ENCODE measurements at regions not wholly inside any gene's neighbourhood (a gene's known extent, or its start where the extent isn't known, plus 50 kb on each side); places are given as distances from the start of the nearest gene placed in this dataset.
"Not testable (repeated sequence)": the region's sequence is repeated elsewhere in the genome, so short reads cannot be mapped to it uniquely, and the experiment has no call there.

DNA sequence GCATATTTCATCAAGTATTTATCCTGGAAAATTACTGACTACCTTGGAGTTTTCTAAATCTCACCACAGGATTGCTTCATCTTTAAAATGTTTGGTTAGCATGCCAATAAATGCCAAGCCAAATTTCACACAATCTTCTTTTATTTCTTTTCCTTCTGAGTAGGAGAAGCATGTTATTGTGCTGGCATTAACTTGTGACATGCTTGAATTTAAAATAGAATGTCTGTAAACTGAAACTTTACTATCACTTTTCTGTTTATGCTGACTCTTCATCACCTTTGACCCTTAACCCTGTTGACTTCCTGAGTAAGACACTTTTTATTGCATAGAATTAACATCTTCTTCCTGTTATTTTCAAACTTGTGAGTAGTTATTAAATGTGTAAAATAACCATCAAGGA lies 56.2 kb upstream of the LRRTM4 start:
- TF ChIP-seq, protein P1, sequence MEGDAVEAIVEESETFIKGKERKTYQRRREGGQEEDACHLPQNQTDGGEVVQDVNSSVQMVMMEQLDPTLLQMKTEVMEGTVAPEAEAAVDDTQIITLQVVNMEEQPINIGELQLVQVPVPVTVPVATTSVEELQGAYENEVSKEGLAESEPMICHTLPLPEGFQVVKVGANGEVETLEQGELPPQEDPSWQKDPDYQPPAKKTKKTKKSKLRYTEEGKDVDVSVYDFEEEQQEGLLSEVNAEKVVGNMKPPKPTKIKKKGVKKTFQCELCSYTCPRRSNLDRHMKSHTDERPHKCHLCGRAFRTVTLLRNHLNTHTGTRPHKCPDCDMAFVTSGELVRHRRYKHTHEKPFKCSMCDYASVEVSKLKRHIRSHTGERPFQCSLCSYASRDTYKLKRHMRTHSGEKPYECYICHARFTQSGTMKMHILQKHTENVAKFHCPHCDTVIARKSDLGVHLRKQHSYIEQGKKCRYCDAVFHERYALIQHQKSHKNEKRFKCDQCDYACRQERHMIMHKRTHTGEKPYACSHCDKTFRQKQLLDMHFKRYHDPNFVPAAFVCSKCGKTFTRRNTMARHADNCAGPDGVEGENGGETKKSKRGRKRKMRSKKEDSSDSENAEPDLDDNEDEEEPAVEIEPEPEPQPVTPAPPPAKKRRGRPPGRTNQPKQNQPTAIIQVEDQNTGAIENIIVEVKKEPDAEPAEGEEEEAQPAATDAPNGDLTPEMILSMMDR (IDR thresholded peaks at IDR 0.05; ENCODE audit: insufficient read depth, low read depth, low read length) = no peak
- DNase-seq (ENCODE audit: low read depth) = no peak

DNA sequence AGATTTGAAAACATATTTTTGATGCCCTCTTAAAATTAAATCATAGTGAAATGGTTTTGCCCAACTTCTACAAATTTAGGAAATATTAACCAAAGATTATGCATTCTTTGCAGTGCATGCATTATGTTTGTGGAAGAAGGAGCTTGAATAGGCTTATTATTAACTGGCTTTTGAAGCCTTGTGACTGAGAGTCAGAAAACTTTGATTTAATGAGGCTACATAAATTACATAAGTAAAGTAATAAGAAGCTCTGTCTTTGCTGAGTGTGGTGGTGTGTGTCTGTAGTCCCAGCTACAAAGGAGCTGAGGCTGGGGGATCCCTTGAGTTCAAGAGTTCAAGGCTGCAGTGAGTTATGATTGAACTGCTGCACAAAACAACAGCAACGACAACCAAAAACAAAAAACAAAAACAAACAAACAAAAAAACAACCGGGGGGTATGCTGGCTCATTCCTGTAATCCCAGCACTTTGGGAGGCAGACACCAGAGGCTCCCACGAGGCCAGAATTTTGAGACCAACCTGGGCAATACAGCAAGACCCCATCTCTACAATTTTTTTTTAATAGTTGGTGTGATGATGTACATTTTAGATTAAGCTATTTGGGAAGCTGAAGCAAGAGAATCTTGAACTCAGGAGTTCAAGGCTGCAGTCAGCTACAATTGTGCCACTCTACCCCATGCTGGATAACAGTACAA lies 57.0 kb upstream of the LRRTM4 start:
- TF ChIP-seq, protein P1 (IDR thresholded peaks at IDR 0.05; ENCODE audit: insufficient read depth, low read depth, low read length) = no peak
- H3K4me3 ChIP-seq (ENCODE audit: low read depth, low read length) = no peak overlapping the region
- DNase-seq (ENCODE audit: low read depth) = no peak

More for the DNA sequence above, 56.2 kb upstream of the LRRTM4 start:
- H3K4me3 ChIP-seq (ENCODE audit: low read depth, low read length) = no peak overlapping the region

DNA sequence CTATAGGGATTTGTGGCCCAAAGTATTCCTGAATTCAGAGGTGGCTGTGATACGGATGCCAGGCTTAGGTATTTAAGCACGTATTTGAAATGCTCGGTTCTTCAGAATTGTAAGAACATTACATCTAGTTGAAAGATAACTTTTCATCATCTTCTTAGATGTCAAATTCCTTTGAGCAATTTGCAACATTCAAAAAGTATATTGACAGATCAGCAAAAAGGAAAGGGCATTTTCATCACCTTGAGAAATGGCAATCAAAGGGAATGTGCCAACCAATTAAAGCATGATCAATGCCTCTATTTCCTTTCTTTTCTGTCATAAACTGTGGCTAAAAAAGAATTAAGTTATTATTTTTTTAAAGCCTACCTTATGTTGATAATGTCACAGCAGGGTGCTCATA lies 66.3 kb upstream of the LRRTM4 start:
- H3K4me3 ChIP-seq (ENCODE audit: low read depth, low read length) = no peak overlapping the region
- TF ChIP-seq, protein P1 (IDR thresholded peaks at IDR 0.05; ENCODE audit: insufficient read depth, low read depth, low read length) = no peak
- DNase-seq (ENCODE audit: low read depth) = no peak

GRCh38 chr2:77590298-77590917 lies 68.2 kb upstream of the LRRTM4 start:
- DNase-seq (ENCODE audit: low read depth) = no peak
- no peak overlapping the region for H3K4me3 ChIP-seq (ENCODE audit: low read depth, low read length)
- TF ChIP-seq, protein P1 (IDR thresholded peaks at IDR 0.05; ENCODE audit: insufficient read depth, low read depth, low read length) = no peak

GRCh38 chr2:77592955-77593354 lies 70.8 kb upstream of the LRRTM4 start:
- not testable (repeated sequence) for H3K4me3 ChIP-seq (ENCODE audit: low read depth, low read length); DNase-seq (ENCODE audit: low read depth)

GRCh38 chr2:77602771-77603170 lies 80.6 kb upstream of the LRRTM4 start:
- TF ChIP-seq, protein P1 (IDR thresholded peaks at IDR 0.05; ENCODE audit: insufficient read depth, low read depth, low read length) = no peak
- no peak for DNase-seq (ENCODE audit: low read depth)
- H3K4me3 ChIP-seq (ENCODE audit: low read depth, low read length) = no peak overlapping the region

GRCh38 chr2:77604953-77605929 lies 83.1 kb upstream of the LRRTM4 start:
- no peak for DNase-seq (ENCODE audit: low read depth)
- no peak overlapping the region for H3K4me3 ChIP-seq (ENCODE audit: low read depth, low read length)
- TF ChIP-seq, protein P1 (IDR thresholded peaks at IDR 0.05; ENCODE audit: insufficient read depth, low read depth, low read length) = no peak

Data from fibroblast of villous mesenchyme (primary cell).